ENCODE measurements at regions not wholly inside any gene's neighbourhood (a gene's known extent, or its start where the extent isn't known, plus 50 kb on each side); places are given as distances from the start of the nearest gene placed in this dataset.
A peak's percentile ranks its signal among the peaks of the same experiment; 100 is the strongest.

DNA sequence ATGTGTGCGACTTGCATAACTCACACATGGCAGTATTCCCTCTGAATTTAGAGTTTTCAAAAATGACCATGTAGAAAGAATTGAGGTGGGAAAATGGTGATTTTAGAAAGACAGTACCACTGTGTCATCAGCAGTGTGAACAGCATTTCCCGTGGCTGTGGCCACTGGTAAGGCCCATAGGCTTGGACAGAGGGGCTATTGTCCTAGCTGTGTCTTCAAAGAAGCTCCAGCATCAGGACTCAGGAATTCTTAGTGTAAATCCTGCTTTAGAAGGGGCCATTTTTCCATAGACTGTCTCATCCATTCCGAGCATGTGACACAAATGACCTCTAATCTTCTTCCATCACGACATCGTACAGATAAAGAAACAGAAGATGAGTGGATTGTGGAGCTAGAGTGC is 119.3 kb upstream of the BACE2 start:
- DNase-seq = no peak

- DNase-seq = no peak
Measured at GRCh38 chr21:41052820-41053555, 115.0 kb upstream of the BACE2 start.

DNA sequence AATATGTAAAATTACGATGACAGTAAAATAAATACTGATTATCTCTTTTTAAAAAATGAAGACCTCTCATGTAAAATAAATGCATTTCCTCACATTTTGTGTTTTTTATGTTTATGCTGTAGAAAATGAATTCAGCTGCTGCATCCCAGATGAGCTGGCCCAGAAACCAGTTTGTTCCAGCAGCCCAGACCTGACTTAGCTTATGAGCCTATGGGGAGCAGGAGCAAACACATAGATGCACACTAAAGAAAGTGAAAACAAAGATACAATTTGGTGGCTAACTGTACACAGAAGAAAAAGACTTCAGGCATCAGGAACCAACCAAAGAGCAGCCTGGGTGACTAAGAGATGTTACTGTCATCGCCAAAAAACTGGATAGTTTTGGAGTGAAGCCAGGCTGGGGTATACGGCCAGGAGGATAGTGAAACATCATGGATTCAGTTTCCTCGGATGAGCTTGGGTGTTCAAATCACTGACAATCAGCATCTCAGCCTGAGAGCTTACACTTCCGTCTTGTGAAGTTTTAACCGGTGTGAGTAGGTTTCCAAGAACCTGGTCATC is 113.9 kb upstream of the BACE2 start:
- DNase-seq = no peak

DNA sequence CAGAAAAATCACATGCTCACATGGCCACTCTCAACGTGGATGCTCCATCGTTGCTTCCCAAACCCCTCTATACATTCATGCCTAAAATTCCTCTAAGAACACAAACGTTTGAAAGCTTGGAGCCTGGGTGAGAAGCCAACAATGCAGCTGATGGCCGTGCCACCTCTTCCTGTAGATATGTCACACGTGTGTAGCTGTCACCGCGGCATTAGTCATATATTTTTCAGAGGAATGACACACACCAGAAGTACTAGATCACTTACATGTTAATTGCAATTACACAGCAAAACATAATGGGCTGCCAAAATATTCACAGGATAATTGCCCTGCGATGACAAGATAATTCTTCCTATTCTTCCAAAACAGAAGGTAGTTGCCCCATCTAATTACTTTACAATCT is 112.7 kb upstream of the BACE2 start:
- DNase-seq = no peak

- no peak for DNase-seq
Measured at GRCh38 chr21:41059871-41060270, 108.1 kb upstream of the BACE2 start.

GRCh38 chr21:41061701-41062100 is 106.3 kb upstream of the BACE2 start:
- no peak for DNase-seq

GRCh38 chr21:41064334-41064791 is 103.6 kb upstream of the BACE2 start:
- DNase-seq = no peak

- no peak for DNase-seq
Measured at GRCh38 chr21:41064951-41065350, 103.0 kb upstream of the BACE2 start.

- DNase-seq = no peak
Measured at GRCh38 chr21:41065539-41065938, 102.4 kb upstream of the BACE2 start.

- no peak for DNase-seq
Measured at GRCh38 chr21:41066086-41066938, 101.6 kb upstream of the BACE2 start.

GRCh38 chr21:41067709-41068108 is 100.3 kb upstream of the BACE2 start:
- no peak for DNase-seq

DNA sequence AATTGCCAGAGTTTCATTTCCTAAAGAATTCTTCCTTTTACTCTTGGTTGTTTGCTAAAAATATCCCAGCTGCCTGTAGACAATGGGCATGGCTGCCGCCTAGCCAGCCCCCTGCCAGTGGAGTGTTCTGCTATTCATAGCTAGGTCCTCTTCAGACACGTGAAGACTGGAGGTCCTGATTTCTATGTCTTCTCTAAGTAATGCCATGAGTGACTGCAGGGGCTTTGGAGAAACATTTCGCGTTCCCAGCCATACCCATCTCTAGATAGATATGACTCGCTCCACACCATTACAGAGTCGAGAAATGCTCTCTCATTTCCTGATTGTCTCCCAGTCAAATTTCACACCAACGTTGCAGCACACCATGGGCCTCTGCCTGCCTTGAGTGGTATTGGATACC is 99.5 kb upstream of the BACE2 start:
- DNase-seq = no peak

- peak; percentile 74 to 76 for DNase-seq
Measured at GRCh38 chr21:41068967-41069642, 98.9 kb upstream of the BACE2 start.

DNA sequence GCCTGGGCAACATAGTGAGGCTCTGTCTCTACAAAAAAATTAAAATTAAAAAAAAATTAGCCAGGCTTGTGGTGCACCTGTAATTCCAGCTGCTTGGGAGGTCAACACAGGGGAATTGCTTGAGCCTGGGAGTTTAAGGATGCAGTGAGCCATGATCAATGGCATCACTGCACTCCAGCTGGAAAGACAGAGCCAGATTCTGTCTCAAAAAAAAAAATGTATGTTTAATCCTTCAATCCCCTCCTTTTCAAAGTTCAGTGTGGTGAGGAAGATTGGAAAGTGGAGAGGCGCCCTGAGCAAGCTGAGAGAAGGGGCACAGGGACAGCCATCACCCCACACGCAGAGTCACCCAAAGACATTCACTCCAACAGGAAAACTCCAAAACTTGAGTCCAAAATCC is 97.7 kb upstream of the BACE2 start:
- no peak for DNase-seq

DNA sequence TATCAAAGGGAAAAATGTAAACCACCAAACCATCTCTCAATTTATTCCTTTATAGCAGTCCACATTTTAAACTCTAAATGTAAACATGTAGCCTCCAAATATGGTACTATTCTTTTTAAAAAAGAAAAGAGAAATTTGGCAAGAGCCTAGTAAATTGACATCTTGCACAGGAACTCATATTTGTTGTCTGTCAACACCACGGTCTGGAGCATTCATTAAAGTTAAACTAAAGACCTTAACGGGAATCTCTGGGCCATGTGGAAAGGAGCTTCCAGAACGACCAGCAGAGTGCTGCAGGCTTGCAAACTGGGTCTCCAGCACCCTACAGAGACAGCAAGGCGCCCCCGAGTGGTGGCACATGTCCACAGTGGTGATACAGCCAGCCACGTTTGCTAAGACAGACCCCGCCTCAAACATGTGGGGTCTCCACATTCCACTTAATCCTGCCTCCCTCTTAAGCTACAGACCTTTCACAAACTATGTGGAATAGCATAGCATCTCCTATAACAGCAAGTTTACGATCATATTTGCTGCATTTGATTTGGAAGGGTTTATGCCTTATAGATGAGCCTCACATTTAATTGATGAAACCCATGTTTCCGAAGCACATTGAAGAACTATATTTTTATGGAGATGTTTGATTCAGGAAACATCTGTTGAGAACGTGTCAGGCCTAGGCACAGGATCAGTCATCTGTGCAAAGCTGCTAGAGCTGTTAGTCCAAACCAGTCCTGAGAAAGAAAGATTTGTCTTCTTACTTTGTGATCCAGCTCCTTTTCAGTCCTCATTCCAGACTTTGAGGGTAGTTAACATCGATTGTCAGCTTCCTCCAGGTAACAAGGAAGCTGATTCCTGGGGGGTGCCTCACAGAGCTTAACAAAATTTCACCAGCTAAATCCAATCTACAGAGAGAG is 96.4 kb upstream of the BACE2 start:
- no peak for DNase-seq

DNA sequence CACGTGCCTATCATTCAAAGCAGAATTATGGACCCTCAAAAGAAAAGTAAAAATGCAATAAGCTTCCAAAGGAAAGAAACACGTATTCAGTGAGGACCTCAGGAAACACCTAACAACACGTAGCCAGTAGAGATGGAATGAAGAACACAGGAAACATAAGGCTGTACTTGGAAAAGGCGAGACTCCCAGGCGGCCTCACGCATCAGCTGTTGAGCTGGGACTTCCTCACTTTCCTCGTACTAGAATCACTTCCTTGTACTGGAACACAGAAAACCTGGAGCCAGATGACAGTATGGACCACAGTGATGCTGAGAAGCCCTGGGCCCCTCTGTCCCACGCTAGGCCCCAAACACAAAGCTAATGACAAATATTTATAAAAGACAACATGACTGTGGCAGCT is 94.4 kb upstream of the BACE2 start:
- DNase-seq = no peak

DNA sequence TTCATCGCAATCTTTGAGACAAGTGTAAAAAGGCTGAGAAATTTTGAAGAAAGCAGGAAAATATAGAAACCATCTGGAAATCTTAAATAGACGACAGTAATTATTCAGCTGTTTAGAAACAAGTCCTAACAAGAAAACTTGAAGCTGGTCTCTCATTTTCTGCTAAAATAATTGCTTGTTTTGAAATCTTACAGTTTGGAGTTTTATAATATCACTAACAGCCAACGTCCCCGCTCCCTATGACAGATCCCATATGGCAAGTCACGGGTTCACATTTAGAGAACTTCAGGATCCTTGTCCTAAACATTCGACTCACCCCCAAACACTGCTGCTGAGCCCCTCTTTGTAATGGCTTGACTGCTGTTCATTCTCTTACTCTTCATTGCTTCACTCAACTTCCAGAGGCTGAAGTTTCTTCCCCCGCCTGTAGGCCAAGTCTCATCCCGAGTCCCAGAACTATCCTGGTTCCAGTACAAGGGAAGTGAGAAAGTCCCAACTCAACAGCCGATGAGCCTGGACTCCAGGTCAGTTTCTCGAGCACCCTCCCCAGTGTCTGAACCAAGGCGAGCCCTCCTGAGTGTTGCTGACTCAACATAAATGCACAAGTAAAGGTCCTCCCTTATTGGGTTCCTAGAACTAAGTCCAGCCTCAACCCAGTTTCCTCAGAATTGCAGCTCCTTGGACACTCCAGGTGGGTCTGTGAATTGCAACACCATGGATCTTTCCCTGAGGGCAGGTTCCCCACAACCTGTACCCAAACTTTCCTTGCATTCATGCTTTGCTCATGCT is 93.4 kb upstream of the BACE2 start:
- DNase-seq = no peak

DNA sequence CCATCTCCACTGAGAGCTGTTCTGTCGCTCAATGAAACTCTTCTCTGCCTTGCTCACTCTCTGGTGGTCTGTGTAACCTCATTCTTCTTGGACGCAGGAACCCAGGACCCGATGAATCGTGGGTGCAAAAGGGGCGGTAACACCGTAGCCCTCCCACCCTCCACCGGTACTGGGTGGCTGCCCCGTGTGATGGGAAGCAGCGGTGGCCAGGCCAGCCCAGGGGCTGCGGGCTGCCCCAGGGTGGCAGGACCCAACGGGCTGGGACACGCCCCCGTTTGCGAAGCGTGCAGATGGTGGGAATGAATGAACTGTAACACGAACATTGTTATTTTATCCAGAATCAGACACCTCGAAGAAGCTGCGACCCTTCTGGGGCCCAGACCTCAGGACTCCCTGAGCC is 92.3 kb upstream of the BACE2 start:
- no peak for DNase-seq

DNA sequence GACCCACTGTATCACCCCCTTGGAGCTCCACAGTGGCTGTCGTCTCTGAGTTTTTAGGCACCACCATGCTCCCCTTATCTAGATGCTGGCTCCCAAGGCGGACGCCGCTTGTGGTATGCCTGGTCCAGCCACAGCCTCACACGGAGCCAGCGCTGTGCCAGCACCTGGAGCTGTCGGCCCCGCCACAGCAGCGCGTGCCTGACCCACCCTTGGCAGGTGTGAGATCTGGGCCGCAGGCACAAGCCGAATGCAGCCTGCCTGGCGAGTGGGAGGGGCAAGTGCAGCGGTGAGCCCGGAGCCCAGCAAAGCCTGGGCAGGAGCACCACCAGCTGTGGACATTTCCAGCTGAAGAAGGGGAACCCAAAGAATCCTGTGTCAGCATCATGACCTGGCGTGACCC is 91.9 kb upstream of the BACE2 start:
- DNase-seq = no peak

DNA sequence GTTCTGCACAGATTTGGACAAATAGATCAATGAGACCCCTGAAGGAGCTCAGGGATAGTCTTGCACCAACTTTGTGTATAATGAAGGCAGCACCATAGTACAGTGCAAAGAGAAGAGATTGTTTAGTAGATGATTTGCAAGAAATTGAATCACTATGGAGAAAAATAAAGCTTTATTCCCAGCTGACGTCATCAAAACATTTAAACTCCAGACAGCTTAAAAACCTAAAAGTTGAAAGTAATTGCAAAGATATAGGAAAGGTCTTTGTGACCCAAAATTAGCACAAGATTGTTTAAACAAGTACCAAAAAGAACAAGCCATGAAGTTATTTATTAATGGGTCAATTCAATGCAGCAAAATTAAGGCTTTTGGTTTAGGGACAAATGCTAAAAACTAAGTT is 88.8 kb upstream of the BACE2 start:
- no peak for DNase-seq

DNA sequence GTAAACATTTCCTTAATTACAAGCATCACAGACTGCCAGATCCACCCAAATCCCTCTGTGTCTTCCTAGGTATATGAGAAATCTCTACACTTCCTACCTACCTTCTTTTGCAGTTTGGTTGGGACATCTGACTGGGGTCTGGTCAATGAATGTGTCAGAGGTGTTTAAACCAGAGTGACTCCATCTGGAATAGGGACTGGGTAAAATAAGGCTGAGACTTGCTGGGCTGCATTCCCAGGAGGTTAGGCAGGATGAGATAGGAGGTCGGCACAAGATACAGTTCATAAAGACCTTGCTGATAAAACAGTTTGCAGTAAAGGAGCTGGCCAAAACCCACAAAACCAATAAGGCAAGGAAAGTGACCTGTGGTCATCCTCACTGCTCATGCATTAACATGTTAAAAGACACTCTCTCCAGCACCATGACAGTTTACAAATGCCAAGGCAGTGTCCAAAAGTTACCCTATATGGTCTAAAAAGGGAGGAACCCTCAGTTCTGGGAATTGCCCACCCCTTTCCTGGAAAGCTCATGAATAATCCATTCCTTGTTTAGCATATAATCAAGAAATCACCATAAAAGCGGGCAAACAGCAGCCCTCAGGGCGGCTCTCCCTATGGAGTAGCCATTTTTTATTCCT is 87.4 kb upstream of the BACE2 start:
- DNase-seq = no peak

All from stimulated activated CD4-positive, alpha-beta T cell treated with anti-CD3 and anti-CD28 coated beads, Interleukin-2, amount 100 ng/mL, for 48 hours (primary cell).